ENCODE measurements at regions not wholly inside any gene's neighbourhood (a gene's known extent, or its start where the extent isn't known, plus 50 kb on each side); places are given as distances from the start of the nearest gene placed in this dataset.

GRCh38 chr20:55216525-55217242 is 741.3 kb downstream of the DOK5 start:
- H3K4me3 Mint-ChIP-seq (ENCODE audit: unreplicated experiment), result no peak overlapping the region

DNA sequence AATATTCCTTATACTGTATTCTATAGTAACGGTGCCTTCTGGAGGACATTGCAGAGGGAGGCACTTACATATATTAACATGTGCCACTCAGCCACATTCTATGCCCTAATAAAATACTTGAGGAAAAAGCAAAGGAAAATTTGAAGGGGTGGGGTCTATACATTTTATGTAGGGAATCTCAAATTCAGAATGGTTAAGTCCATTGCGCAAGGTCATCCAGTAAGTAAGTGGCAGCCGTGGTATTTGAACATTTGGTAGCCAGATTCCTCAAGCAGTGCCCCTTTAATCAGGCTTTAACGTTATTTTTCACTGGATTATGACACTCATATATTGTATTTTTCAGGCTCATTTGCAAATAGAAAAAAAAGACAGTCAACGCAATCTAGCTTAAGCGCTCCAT is 738.3 kb downstream of the DOK5 start:
- DNase-seq, result no peak
- Mint-ChIP-seq H3K27me3 (ENCODE audit: unreplicated experiment) (peaks cover 2% of the 10 kb centered on the region), H3K27ac (ENCODE audit: unreplicated experiment) (no peak overlapping the region), H3K4me1 (ENCODE audit: low read depth, unreplicated experiment) (no peaks in the 10 kb centered on the region), H3K4me3 (ENCODE audit: unreplicated experiment) (no peak overlapping the region), H3K36me3 (ENCODE audit: unreplicated experiment) (no peaks in the 10 kb centered on the region), H3K9me3 (ENCODE audit: unreplicated experiment) (no peaks in the 10 kb centered on the region)
- TF ChIP-seq CTCF (IDR thresholded peaks at IDR 0.05; ENCODE audit: partially characterized antibody, unreplicated experiment), result no peak

More at GRCh38 chr20:55216525-55217242, 741.3 kb downstream of the DOK5 start:
- Mint-ChIP-seq H3K4me1 (ENCODE audit: low read depth, unreplicated experiment) (no peaks in the 10 kb centered on the region), H3K27ac (ENCODE audit: unreplicated experiment) (no peak overlapping the region), H3K36me3 (ENCODE audit: unreplicated experiment) (no peaks in the 10 kb centered on the region), H3K27me3 (ENCODE audit: unreplicated experiment) (peaks cover 1% of the 10 kb centered on the region), H3K9me3 (ENCODE audit: unreplicated experiment) (no peaks in the 10 kb centered on the region)
- no peak for TF ChIP-seq CTCF (IDR thresholded peaks at IDR 0.05; ENCODE audit: partially characterized antibody, unreplicated experiment)
- DNase-seq, result no peak

- no peak overlapping the region for H3K27ac Mint-ChIP-seq (ENCODE audit: unreplicated experiment)
- no peak for TF ChIP-seq CTCF (IDR thresholded peaks at IDR 0.05; ENCODE audit: partially characterized antibody, unreplicated experiment)
- H3K36me3 Mint-ChIP-seq (ENCODE audit: unreplicated experiment), result no peaks in the 10 kb centered on the region
- H3K9me3 Mint-ChIP-seq (ENCODE audit: unreplicated experiment), result no peaks in the 10 kb centered on the region
- peaks cover 2% of the 10 kb centered on the region for H3K27me3 Mint-ChIP-seq (ENCODE audit: unreplicated experiment)
- no peaks in the 10 kb centered on the region for H3K4me1 Mint-ChIP-seq (ENCODE audit: low read depth, unreplicated experiment)
- DNase-seq, result no peak
- no peak overlapping the region for H3K4me3 Mint-ChIP-seq (ENCODE audit: unreplicated experiment)
Observed at GRCh38 chr20:55211481-55211880, 736.1 kb downstream of the DOK5 start.

- no peak for TF ChIP-seq CTCF (IDR thresholded peaks at IDR 0.05; ENCODE audit: partially characterized antibody, unreplicated experiment)
- H3K36me3 Mint-ChIP-seq (ENCODE audit: unreplicated experiment), result no peaks in the 10 kb centered on the region
Observed at GRCh38 chr20:55205665-55206064, 730.3 kb downstream of the DOK5 start.

DNA sequence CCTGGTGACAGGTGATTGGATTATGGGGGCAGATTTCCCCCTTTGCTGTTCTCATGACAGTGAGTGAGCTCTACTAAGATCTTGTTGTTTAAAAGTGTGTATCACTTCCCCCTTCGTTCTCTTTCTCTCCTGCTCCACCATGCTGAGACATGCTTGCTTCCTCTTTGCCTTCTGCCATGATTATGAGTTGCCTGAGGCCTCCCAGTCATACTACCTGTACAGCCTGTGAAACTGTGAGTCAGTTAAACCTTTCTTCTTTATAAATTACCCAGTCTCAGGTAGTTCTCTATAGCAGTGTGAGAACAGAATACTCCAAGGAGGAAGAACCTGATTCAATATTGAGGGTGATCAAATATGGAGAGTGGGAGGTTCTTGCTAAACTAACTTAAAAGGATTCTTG is 724.9 kb downstream of the DOK5 start:
- TF ChIP-seq CTCF (IDR thresholded peaks at IDR 0.05; ENCODE audit: partially characterized antibody, unreplicated experiment), result no peak
- Mint-ChIP-seq H3K4me1 (ENCODE audit: low read depth, unreplicated experiment) (no peaks in the 10 kb centered on the region), H3K27ac (ENCODE audit: unreplicated experiment) (no peak overlapping the region), H3K27me3 (ENCODE audit: unreplicated experiment) (peaks cover 2% of the 10 kb centered on the region), H3K9me3 (ENCODE audit: unreplicated experiment) (peaks cover 2% of the 10 kb centered on the region), H3K4me3 (ENCODE audit: unreplicated experiment) (no peak overlapping the region), H3K36me3 (ENCODE audit: unreplicated experiment) (no peaks in the 10 kb centered on the region)
- DNase-seq, result no peak

More at GRCh38 chr20:55205665-55206064, 730.3 kb downstream of the DOK5 start:
- Mint-ChIP-seq H3K27ac (ENCODE audit: unreplicated experiment) (no peak overlapping the region), H3K9me3 (ENCODE audit: unreplicated experiment) (no peaks in the 10 kb centered on the region), H3K4me1 (ENCODE audit: low read depth, unreplicated experiment) (no peaks in the 10 kb centered on the region), H3K27me3 (ENCODE audit: unreplicated experiment) (peaks cover 4% of the 10 kb centered on the region), H3K4me3 (ENCODE audit: unreplicated experiment) (no peak overlapping the region)
- no peak for DNase-seq

Measured in glutamatergic neuron (in vitro differentiated cells).